Suprapubic skin (tissue), 4 donors: ENCODE measurements at regions not wholly inside any gene's neighbourhood (a gene's known extent, or its start where the extent isn't known, plus 50 kb on each side); places are given as distances from the start of the nearest gene placed in this dataset.

Source experiments
- EP300 ChIP-seq: sonication (generic); formaldehyde crosslinking; IDR thresholded peaks from one replicate; pipeline ENCODE4 v1.6.1; 2017; ENCODE audit warnings: antibody characterized with exemption
- POLR2A ChIP-seq, 2 donors: fragments of 450-650 bp; IDR thresholded peaks; one replicate each; pipeline ENCODE4 v1.6.1; 2017; ENCODE audit warnings: antibody characterized with exemption in 2 of 2, mild to moderate bottlenecking in 2 of 2, moderate library complexity in 2 of 2
- POLR2AphosphoS5 ChIP-seq, 3 donors: sonication (generic); formaldehyde crosslinking; IDR thresholded peaks; one replicate each; pipeline ENCODE4 v1.6.1; 2017; ENCODE audit warnings: antibody characterized with exemption in 3 of 3
- TF ChIP-seq, protein P1 (sequence below), 2 donors: fragments of 200-600 bp in 1 of 2; fragments of 450-650 bp in 1 of 2; sonication (generic) in 1 of 2; IDR thresholded peaks; one replicate each; pipeline ENCODE4 v1.5.1; 2016 to 2019; ENCODE audit warnings: antibody characterized with exemption in 2 of 2, mild to moderate bottlenecking in 1 of 2, moderate library complexity in 1 of 2

DNA sequence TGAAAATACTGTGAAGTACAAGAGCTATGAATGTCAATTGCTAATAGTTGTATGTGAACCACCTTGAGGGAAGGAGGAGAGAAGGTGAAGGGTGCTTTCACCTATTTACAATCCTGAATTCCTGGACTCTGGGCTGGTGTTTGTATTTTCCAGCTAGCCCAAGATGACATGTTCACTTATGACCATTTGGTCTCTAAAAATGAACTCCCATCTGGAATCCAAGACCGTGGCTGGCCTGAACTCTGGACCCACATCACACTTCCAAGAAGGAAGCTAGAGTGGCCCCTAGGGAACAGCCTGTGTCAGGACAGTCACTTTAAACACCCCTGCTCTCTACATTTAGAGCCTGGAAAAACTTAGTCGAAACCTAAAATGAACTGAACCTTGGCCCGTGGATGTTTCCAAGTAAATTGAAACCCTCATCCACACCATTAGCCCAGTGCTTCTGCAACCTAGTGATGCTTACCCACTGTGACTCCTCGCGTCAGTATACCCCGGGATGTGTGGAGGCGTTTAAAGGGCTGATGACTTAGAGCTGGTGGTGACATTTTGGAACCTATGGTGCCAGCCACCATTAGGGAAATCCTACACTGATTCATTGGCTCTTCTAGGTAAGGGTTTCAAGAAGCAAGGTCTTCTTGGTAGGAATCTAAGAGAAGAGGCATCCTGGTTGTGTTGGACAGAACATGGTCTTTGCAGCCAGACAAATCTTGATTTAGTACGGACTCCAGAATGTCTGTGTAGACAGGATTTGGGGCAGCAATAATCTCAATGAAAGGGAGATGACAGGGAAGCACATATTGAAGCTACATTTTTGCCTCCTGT is 171.5 kb upstream of the IRF2BP2 start:
- TF ChIP-seq, protein P1, sequence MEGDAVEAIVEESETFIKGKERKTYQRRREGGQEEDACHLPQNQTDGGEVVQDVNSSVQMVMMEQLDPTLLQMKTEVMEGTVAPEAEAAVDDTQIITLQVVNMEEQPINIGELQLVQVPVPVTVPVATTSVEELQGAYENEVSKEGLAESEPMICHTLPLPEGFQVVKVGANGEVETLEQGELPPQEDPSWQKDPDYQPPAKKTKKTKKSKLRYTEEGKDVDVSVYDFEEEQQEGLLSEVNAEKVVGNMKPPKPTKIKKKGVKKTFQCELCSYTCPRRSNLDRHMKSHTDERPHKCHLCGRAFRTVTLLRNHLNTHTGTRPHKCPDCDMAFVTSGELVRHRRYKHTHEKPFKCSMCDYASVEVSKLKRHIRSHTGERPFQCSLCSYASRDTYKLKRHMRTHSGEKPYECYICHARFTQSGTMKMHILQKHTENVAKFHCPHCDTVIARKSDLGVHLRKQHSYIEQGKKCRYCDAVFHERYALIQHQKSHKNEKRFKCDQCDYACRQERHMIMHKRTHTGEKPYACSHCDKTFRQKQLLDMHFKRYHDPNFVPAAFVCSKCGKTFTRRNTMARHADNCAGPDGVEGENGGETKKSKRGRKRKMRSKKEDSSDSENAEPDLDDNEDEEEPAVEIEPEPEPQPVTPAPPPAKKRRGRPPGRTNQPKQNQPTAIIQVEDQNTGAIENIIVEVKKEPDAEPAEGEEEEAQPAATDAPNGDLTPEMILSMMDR (IDR thresholded peaks at IDR 0.05) = no peak
- TF ChIP-seq POLR2A (IDR thresholded peaks at IDR 0.05) = no peak
- no peak for TF ChIP-seq POLR2AphosphoS5 (IDR thresholded peaks at IDR 0.05)
- no peak for TF ChIP-seq EP300
